ENCODE measurements at regions not wholly inside any gene's neighbourhood (a gene's known extent, or its start where the extent isn't known, plus 50 kb on each side); places are given as distances from the start of the nearest gene placed in this dataset.

DNA sequence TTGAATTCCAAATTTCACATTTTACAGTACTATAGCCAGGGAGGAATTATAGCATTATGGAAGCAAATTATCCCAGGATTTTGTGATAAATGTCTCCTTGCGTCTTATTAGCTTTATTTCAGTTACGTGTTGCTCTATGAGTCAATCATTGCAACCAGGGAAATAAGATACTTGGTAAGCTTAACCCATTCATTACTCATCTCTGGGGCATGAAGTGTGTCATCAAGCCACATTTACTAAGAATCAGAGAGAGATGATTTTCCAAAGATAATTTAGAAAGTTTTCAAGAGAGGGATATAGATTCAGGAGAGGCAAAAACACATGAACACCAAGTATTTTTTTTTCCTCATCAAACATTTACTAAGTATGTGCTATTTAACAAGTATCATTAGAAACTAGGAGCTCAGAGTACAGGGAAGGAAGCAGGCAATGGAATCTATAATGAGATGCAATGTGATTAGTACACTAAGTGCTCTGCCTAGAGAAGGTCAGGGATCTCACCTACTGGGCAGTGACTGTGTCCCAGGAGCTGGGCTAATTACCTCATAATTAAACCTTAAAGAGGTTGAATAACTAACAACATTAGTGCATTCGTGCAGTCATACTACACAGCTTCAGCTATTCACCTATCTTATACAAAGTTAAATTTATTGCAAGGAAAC is 217.8 kb upstream of the NXPH2 start:
- TF ChIP-seq POLR2A (IDR thresholded peaks at IDR 0.05; ENCODE audit: low read depth, low read length), result no peak
- TF ChIP-seq, protein P1, sequence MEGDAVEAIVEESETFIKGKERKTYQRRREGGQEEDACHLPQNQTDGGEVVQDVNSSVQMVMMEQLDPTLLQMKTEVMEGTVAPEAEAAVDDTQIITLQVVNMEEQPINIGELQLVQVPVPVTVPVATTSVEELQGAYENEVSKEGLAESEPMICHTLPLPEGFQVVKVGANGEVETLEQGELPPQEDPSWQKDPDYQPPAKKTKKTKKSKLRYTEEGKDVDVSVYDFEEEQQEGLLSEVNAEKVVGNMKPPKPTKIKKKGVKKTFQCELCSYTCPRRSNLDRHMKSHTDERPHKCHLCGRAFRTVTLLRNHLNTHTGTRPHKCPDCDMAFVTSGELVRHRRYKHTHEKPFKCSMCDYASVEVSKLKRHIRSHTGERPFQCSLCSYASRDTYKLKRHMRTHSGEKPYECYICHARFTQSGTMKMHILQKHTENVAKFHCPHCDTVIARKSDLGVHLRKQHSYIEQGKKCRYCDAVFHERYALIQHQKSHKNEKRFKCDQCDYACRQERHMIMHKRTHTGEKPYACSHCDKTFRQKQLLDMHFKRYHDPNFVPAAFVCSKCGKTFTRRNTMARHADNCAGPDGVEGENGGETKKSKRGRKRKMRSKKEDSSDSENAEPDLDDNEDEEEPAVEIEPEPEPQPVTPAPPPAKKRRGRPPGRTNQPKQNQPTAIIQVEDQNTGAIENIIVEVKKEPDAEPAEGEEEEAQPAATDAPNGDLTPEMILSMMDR (IDR thresholded peaks at IDR 0.05; ENCODE audit: extremely low read depth in 1 of 2, insufficient read depth in 1 of 2, low read depth in 1 of 2, low read length in 2 of 2), result no peak
- TF ChIP-seq EZH2 (IDR thresholded peaks at IDR 0.05; ENCODE audit: borderline replicate concordance, low read depth, low read length, severe bottlenecking), result no peak
- no peak for TF ChIP-seq FOS (IDR thresholded peaks at IDR 0.05; ENCODE audit: borderline replicate concordance, insufficient read depth, low read length)
- TF ChIP-seq POLR2AphosphoS5 (IDR thresholded peaks at IDR 0.05; ENCODE audit: insufficient read depth, low read depth, low read length), result no peak
- TF ChIP-seq, protein P2, sequence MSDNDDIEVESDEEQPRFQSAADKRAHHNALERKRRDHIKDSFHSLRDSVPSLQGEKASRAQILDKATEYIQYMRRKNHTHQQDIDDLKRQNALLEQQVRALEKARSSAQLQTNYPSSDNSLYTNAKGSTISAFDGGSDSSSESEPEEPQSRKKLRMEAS (IDR thresholded peaks at IDR 0.05; ENCODE audit: insufficient read depth, insufficient read length), result no peak
- no peak for TF ChIP-seq JUN (IDR thresholded peaks at IDR 0.05; ENCODE audit: borderline replicate concordance, insufficient read depth, insufficient read length, low read depth)
- no peak for TF ChIP-seq MYC (IDR thresholded peaks at IDR 0.05; ENCODE audit: low read depth, low read length)
